Loucy (cell line): ENCODE measurements at regions not wholly inside any gene's neighbourhood (a gene's known extent, or its start where the extent isn't known, plus 50 kb on each side); places are given as distances from the start of the nearest gene placed in this dataset.
"Not testable (repeated sequence)": the region's sequence is repeated elsewhere in the genome, so short reads cannot be mapped to it uniquely, and the experiment has no call there.

ENCODE experiments used
- H2AFZ ChIP-seq: fragments of 200-600 bp; sonication (generic); 2 replicates; pipeline ENCODE4 v1.6.0; 2016; ENCODE audit warnings: antibody characterized with exemption, mild to moderate bottlenecking, low read length, moderate library complexity
- H3F3A ChIP-seq: fragments of 200-600 bp; 2 replicates; pipeline ENCODE4 v1.6.0; 2016; ENCODE audit warnings: antibody characterized with exemption, low read depth, mild to moderate bottlenecking
- H3K27me3 ChIP-seq: fragments of 200-600 bp; sonication (generic); 2 replicates; pipeline ENCODE4 v1.6.1; 2014; ENCODE audit warnings: low read length, mild to moderate bottlenecking; ENCODE audit not compliant: insufficient read depth, poor library complexity, severe bottlenecking
- H3K36me3 ChIP-seq: fragments of 200-600 bp; sonication (generic); 2 replicates; pipeline ENCODE4 v1.6.1; 2016; ENCODE audit warnings: low read length; ENCODE audit not compliant: insufficient read depth
- H3K4me1 ChIP-seq: fragments of 200-600 bp; sonication (generic); 2 replicates; pipeline ENCODE4 v1.5.1; 2014; ENCODE audit warnings: low read length, mild to moderate bottlenecking; ENCODE audit not compliant: insufficient read depth, poor library complexity, severe bottlenecking
- H3K4me2 ChIP-seq: fragments of 200-600 bp; sonication (generic); 2 replicates; pipeline ENCODE4 v1.6.0; 2014; ENCODE audit warnings: antibody characterized with exemption, low read length, low read depth, mild to moderate bottlenecking; ENCODE audit not compliant: poor library complexity, severe bottlenecking
- H3K4me3 ChIP-seq: fragments of 200-600 bp; sonication (generic); 2 replicates; pipeline ENCODE4 v1.5.1; 2014; ENCODE audit warnings: low read length, mild to moderate bottlenecking, mixed read lengths; ENCODE audit not compliant: poor library complexity, severe bottlenecking
- H3K79me2 ChIP-seq: fragments of 200-600 bp; sonication (generic); 2 replicates; pipeline ENCODE4 v1.6.1; 2014; ENCODE audit warnings: low read length; ENCODE audit not compliant: insufficient read depth
- H3K9ac ChIP-seq: fragments of 200-600 bp; sonication (generic); 2 replicates; pipeline ENCODE4 v1.6.0; 2014; ENCODE audit warnings: mild to moderate bottlenecking, low read depth, low read length, moderate library complexity; ENCODE audit not compliant: poor library complexity, severe bottlenecking
- H3K9me2 ChIP-seq: fragments of 200-600 bp; sonication (generic); replicated peaks from 2 replicates; pipeline ENCODE4 v1.6.1; 2016; ENCODE audit warnings: low read depth, low read length, mixed read lengths
- H3K9me3 ChIP-seq: fragments of 200-600 bp; sonication (generic); 2 replicates; pipeline ENCODE4 v1.6.1; 2014; ENCODE audit warnings: mild to moderate bottlenecking, antibody characterized with exemption, low read length, low read depth; ENCODE audit not compliant: insufficient read depth
- H4K20me1 ChIP-seq: fragments of 200-600 bp; sonication (generic); 2 replicates; pipeline ENCODE4 v1.6.0; 2014; ENCODE audit warnings: antibody characterized with exemption, low read length, mild to moderate bottlenecking; ENCODE audit not compliant: insufficient read depth, poor library complexity, severe bottlenecking
- EZH2phosphoT487 ChIP-seq: fragments of 200-600 bp; IDR thresholded peaks from 2 replicates; pipeline ENCODE4 v1.6.1; 2018; ENCODE audit warnings: antibody characterized with exemption, mild to moderate bottlenecking, moderate library complexity, borderline replicate concordance
- TF ChIP-seq, protein P1 (sequence below): fragments of 200-600 bp; sonication (generic); conservative IDR thresholded peaks from 2 replicates; pipeline ENCODE4 v1.5.1; 2014; ENCODE audit warnings: mild to moderate bottlenecking, antibody characterized with exemption, low read length

DNA sequence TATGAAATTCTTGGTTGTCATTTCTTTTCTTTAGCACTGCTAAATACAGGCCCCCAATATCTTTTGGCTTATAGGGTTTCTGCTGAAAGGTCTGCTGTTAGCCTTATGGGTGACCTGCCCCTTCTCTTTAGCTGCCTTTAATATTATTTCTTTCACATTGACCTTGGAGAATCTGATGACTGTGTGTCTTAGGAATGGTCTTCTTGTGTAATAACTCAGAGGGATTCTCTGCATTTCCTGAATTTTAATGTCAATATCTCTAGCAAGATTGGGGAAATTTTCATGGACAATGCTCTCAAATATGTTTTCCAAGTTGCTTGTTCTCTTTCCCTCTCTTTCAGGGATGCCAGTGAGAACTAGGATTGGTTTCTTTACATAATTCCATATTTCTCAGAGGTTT, 292.4 kb downstream of the SLC7A11 start:
- H3K79me2 ChIP-seq = no peaks in the 10 kb centered on the region
- H3K36me3 ChIP-seq = no peaks in the 10 kb centered on the region
- H3K4me2 ChIP-seq = no peak overlapping the region
- H3K9me3 ChIP-seq = no peaks in the 10 kb centered on the region
- no peak overlapping the region for H3K4me3 ChIP-seq
- no peaks in the 10 kb centered on the region for H4K20me1 ChIP-seq
- TF ChIP-seq EZH2phosphoT487 = no peak
- TF ChIP-seq, protein P1, sequence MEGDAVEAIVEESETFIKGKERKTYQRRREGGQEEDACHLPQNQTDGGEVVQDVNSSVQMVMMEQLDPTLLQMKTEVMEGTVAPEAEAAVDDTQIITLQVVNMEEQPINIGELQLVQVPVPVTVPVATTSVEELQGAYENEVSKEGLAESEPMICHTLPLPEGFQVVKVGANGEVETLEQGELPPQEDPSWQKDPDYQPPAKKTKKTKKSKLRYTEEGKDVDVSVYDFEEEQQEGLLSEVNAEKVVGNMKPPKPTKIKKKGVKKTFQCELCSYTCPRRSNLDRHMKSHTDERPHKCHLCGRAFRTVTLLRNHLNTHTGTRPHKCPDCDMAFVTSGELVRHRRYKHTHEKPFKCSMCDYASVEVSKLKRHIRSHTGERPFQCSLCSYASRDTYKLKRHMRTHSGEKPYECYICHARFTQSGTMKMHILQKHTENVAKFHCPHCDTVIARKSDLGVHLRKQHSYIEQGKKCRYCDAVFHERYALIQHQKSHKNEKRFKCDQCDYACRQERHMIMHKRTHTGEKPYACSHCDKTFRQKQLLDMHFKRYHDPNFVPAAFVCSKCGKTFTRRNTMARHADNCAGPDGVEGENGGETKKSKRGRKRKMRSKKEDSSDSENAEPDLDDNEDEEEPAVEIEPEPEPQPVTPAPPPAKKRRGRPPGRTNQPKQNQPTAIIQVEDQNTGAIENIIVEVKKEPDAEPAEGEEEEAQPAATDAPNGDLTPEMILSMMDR = no peak
- no peaks in the 10 kb centered on the region for H3K4me1 ChIP-seq
- no peaks in the 10 kb centered on the region for H3K27me3 ChIP-seq
- no peaks in the 10 kb centered on the region for H3K9me2 ChIP-seq
- H2AFZ ChIP-seq = no peak overlapping the region
- no peaks in the 10 kb centered on the region for H3F3A ChIP-seq
- no peak overlapping the region for H3K9ac ChIP-seq

DNA sequence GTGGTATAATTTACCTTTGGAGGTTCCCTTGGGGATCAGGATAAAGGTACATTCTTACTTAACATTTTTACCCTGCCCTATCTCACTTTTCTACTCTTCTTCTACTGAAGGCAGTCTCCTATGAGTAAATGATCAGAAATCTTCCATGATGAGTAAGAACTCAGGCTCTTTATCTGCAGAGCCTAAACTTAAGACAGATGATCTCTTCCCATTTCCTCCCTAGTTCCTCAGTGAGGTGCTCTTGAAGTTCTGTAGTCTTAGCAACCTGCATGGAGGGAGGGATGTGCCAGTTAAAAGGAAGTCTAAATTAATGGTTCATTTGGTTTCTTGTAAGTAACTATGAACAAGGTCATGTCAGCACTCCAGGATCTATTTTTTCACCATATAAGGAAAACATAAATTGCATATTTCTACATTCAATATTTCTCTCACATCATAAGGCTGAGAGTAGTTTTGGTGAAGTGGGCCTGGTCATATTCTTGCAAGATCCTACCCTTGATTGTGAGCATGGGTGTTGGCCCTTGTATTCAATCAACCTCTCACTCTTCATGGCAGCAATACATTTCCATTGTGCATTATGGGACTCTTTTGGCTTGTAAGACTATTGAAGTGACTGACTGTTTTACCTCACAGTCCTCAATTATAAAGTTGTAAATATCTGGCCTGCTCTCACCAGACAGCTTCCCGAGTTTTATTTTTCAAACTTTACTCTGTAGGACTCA, 295.5 kb downstream of the SLC7A11 start:
- Histone ChIP-seq H3K9me2 (no peaks in the 10 kb centered on the region), H4K20me1 (no peaks in the 10 kb centered on the region), H3K4me2 (no peak overlapping the region), H3F3A (no peaks in the 10 kb centered on the region), H3K9me3 (no peaks in the 10 kb centered on the region), H3K4me3 (no peak overlapping the region), H3K79me2 (no peaks in the 10 kb centered on the region), H3K4me1 (no peaks in the 10 kb centered on the region), H3K9ac (no peak overlapping the region), H3K27me3 (no peaks in the 10 kb centered on the region), H3K36me3 (no peaks in the 10 kb centered on the region), H2AFZ (no peak overlapping the region)
- TF ChIP-seq, protein P1 = no peak
- TF ChIP-seq EZH2phosphoT487 = no peak

DNA sequence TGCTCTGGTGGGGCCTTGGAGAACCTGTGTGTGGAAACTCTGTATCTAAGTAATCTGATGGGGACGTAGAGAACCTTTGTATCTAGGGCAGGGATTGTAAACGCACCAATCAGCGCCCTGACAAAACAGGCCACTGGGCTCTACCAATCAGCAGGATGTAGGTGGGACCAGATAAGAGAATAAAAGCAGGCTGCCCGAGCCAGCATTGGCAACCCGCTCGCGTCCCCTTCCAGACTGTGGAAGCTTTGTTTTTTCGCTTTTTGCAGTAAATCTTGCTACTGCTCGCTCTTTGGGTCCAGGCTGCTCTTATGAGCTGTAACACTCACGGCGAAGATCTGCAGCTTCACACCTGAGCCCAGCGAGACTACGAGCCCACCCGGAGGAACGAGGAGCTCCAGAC, 299.3 kb downstream of the SLC7A11 start:
- not testable (repeated sequence) for H3K4me1 ChIP-seq, H3K9me3 ChIP-seq, H3K79me2 ChIP-seq, H3K4me2 ChIP-seq, H3K4me3 ChIP-seq, H3K9ac ChIP-seq, H3F3A ChIP-seq, H2AFZ ChIP-seq, H3K27me3 ChIP-seq, H3K36me3 ChIP-seq, H4K20me1 ChIP-seq, H3K9me2 ChIP-seq

DNA sequence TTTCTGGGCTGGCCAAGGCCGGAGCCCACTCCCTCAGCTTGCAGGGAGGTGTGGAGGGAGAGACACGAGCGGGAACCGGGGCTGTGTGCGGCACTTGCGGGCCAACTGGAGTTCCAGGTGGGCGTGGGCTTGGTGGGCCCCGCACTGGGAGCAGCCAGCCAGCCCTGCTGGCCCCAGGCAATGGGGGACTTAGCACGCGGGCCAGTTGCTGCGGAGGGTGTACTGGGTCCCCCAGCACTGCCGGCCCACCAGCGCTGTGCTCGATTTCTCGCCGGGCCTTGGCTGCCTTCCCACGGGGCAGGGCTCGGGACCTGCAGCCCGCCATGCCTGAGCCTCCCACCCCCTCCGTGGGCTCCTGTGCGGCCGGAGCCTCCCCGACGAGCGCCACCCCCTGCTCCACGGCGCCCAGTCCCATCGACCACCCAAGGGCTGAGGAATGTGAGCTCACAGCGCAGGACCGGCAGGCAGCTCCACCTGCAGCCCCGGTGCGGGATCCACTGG, 300.1 kb downstream of the SLC7A11 start:
- H3K79me2 ChIP-seq, H2AFZ ChIP-seq, H3F3A ChIP-seq, H3K4me3 ChIP-seq, H3K9ac ChIP-seq, H3K9me3 ChIP-seq, H3K4me1 ChIP-seq, H3K4me2 ChIP-seq, H3K27me3 ChIP-seq, H3K9me2 ChIP-seq, H3K36me3 ChIP-seq, H4K20me1 ChIP-seq: not testable (repeated sequence)
